ENCODE measurements at regions not wholly inside any gene's neighbourhood (a gene's known extent, or its start where the extent isn't known, plus 50 kb on each side); places are given as distances from the start of the nearest gene placed in this dataset.

DNA sequence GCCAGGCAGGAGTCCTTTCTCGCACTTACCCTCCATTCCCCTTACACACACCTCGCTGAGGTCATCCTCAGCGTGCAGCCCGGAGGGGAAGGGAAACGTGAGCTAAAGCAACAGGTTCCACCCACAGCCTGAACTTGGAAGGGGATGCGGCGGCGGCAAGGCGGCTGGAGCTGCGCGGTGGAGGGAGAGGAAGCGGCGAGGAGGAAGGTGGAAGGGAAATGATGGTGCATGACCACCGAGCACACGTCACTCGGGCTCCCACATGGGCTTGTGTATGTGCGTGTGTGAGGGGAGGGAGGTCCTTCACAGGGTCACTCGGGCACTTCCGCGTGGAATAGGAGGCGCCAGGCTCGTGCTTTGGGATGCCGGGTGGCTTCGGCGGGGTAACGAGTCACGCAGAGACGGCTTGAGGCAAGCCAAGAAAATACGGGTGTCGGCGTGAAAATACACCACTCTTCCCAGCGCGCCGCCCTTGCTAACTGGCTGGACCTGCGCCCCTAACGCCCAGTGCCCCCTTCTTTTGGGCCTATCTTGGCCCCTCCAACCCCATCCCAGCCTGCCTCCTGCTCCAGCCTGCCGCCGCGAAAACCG lies 225.5 kb upstream of the IL12A start:
- no peaks in the 10 kb centered on the region for H3K9me2 ChIP-seq (ENCODE audit: insufficient read depth, low read length)
- no peaks in the 10 kb centered on the region for H4K20me1 ChIP-seq (ENCODE audit: insufficient read depth)
- H3K4me3 ChIP-seq (ENCODE audit: low read length), result peak overlapping the region; percentile 82
- H3K27me3 ChIP-seq (ENCODE audit: insufficient read depth, low read depth, low read length), result peaks cover 38% of the 10 kb centered on the region
- H3K27ac ChIP-seq (ENCODE audit: low read length), result no peak overlapping the region
- H3K9me3 ChIP-seq (ENCODE audit: low read length), result no peaks in the 10 kb centered on the region
- no peaks in the 10 kb centered on the region for H3K79me2 ChIP-seq (replicated peaks; ENCODE audit: insufficient read depth, low read length)
- peak; percentile 71 for TF ChIP-seq MXI1 (conservative IDR thresholded peaks at IDR 0.05; ENCODE audit: poor library complexity, severe bottlenecking)
- TF ChIP-seq, protein P1, sequence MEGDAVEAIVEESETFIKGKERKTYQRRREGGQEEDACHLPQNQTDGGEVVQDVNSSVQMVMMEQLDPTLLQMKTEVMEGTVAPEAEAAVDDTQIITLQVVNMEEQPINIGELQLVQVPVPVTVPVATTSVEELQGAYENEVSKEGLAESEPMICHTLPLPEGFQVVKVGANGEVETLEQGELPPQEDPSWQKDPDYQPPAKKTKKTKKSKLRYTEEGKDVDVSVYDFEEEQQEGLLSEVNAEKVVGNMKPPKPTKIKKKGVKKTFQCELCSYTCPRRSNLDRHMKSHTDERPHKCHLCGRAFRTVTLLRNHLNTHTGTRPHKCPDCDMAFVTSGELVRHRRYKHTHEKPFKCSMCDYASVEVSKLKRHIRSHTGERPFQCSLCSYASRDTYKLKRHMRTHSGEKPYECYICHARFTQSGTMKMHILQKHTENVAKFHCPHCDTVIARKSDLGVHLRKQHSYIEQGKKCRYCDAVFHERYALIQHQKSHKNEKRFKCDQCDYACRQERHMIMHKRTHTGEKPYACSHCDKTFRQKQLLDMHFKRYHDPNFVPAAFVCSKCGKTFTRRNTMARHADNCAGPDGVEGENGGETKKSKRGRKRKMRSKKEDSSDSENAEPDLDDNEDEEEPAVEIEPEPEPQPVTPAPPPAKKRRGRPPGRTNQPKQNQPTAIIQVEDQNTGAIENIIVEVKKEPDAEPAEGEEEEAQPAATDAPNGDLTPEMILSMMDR (IDR thresholded peaks at IDR 0.05; ENCODE audit: poor library complexity, severe bottlenecking), result no peak
- TF ChIP-seq RAD21 (conservative IDR thresholded peaks at IDR 0.05), result no peak
- TF ChIP-seq EP300 (conservative IDR thresholded peaks at IDR 0.05; ENCODE audit: poor library complexity, severe bottlenecking), result no peak
- TF ChIP-seq POLR2AphosphoS5 (IDR thresholded peaks at IDR 0.05), result peak; percentile 9
- H2AFZ ChIP-seq (ENCODE audit: low read depth, low read length), result no peak overlapping the region
- H3K9ac ChIP-seq (ENCODE audit: low read length), result peak overlapping the region; percentile 56
- H3K36me3 ChIP-seq (ENCODE audit: insufficient read depth, low read length), result no peaks in the 10 kb centered on the region
- H3K4me2 ChIP-seq (ENCODE audit: low read length), result peak overlapping the region; percentile 1
- peaks cover 6% of the 10 kb centered on the region for H3F3A ChIP-seq (ENCODE audit: insufficient read depth, low read length, poor library complexity, severe bottlenecking)

DNA sequence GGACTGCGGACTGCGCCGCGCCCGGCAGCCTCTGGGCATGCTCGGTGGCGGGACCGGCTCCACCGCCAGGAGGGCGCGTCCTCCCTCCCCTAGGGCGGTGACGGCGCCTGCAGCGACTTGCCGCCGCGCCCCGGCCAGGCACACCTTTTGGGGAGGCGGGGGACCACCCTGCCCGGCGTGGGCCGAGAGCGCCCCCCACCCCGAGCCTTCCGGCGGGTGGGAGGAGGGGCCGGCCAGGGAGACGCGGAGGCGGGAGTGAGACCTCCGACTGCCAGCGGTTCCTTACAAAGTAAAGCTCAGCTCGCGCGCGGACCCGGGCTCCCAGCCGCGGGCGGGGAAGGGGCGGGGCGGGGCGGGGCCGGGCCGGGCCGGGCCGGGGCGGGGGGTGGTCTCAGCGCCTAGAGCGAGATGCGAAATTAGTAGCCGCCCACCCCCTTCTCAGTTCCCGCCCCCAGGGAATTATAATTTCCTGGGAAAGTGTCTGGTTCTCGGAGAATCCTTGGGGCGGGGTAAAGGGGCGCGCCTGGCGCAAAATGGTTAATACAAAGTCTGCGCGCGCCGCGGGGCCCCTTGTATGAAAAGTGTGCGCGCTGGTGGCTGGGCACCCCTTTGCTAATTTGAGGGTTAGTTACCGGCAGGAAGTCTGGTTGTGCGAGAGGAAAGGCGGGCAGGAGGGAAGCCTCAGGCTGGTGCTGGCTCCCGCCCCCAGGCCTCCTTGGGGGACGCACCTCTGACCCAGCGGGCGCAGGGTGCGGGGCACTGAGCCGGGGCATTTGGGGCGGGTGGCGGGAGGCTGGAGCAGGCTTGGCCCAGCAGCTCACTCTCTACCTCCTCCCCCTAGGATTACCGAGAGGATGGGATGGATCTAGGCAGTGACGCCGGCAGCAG lies 224.8 kb upstream of the IL12A start:
- H3K9ac ChIP-seq (ENCODE audit: low read length), result peak overlapping the region; percentile 56

More for the DNA sequence above, 224.8 kb upstream of the IL12A start:
- TF ChIP-seq POLR2AphosphoS5 (IDR thresholded peaks at IDR 0.05), result peak; percentile 12
- no peak for TF ChIP-seq SMC3 (conservative IDR thresholded peaks at IDR 0.05; ENCODE audit: poor library complexity)
- TF ChIP-seq, protein P1 (IDR thresholded peaks at IDR 0.05; ENCODE audit: poor library complexity, severe bottlenecking), result peak; percentile 44
- H3F3A ChIP-seq (ENCODE audit: insufficient read depth, low read length, poor library complexity, severe bottlenecking), result peaks cover 6% of the 10 kb centered on the region
- H3K4me3 ChIP-seq (ENCODE audit: low read length), result peak overlapping the region; percentile 82
- no peaks in the 10 kb centered on the region for H3K9me3 ChIP-seq (ENCODE audit: low read length)
- H2AFZ ChIP-seq (ENCODE audit: low read depth, low read length), result no peak overlapping the region
- H3K79me2 ChIP-seq (replicated peaks; ENCODE audit: insufficient read depth, low read length), result no peaks in the 10 kb centered on the region
- H3K36me3 ChIP-seq (ENCODE audit: insufficient read depth, low read length), result no peaks in the 10 kb centered on the region
- H4K20me1 ChIP-seq (ENCODE audit: insufficient read depth), result no peaks in the 10 kb centered on the region
- H3K27me3 ChIP-seq (ENCODE audit: insufficient read depth, low read depth, low read length), result peaks cover 38% of the 10 kb centered on the region
- H3K27ac ChIP-seq (ENCODE audit: low read length), result no peak overlapping the region
- H3K9me2 ChIP-seq (ENCODE audit: insufficient read depth, low read length), result no peaks in the 10 kb centered on the region
- peak overlapping the region; percentile 97 for H3K4me2 ChIP-seq (ENCODE audit: low read length)

All from neural cell (in vitro differentiated cells).